HPDE6-E6E7 (cell line): ENCODE measurements at regions not wholly inside any gene's neighbourhood (a gene's known extent, or its start where the extent isn't known, plus 50 kb on each side); places are given as distances from the start of the nearest gene placed in this dataset.
"Not testable (repeated sequence)": the region's sequence is repeated elsewhere in the genome, so short reads cannot be mapped to it uniquely, and the experiment has no call there.

Source experiments
- DNase-seq: peaks from one replicate; pipeline ENCODE4 v3.0.0; 2011; ENCODE audit warnings: missing footprints; ENCODE audit errors: extremely low spot score

GRCh38 chr4:124426279-124426678, 286.3 kb downstream of the ANKRD50 start:
- no peak for DNase-seq

DNA sequence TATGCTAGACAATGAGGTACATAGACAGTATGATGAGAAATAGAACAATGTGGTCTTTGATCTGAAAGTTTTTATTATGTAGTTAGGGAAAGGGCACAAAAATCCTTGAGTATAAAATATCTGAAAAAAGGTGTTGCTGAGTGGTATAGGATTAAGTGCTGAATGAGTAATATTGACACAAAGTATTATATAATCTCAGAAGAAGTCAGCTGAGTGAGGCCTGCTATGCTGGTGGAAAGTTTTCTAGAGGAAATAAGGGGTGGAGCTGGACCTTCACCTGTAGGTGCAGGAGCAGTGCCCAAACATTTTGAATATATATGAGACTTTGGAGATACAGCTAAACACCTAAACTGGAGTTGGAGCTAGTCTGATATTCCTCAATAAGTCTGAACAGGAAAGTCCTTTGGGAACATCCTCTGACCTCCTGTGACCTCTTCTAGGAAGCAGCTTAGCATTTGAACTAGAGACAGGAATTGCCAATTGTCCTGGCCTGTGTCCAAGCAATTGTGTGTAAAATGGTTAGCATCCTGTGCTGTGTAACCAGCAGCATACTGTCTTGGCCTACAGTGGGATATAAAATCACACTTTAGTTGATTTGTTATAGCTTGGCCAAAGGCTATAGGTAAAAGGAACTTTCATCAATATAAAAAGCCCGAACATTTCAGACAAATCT, 285.3 kb downstream of the ANKRD50 start:
- no peak for DNase-seq

DNA sequence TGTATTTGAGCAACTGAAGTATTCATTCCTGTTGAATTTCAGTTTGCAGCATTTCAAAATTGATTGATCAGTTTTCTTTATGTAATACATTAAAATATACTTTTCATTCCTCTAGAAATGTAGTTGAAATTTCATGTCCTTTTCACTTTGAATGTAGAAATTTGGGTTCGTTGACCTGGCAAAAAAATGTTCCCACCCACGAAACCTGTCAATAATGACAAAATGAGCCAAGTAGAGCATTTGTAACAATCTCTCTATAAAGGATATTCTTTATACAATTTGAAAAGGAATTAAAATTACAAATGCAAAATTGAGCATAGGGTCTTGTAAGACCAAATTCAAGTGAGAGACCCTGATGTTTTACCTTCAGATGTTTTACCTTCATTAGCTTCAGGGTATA, 283.9 kb downstream of the ANKRD50 start:
- no peak for DNase-seq

- no peak for DNase-seq
Measured at GRCh38 chr4:124429746-124430250, 282.7 kb downstream of the ANKRD50 start.

DNA sequence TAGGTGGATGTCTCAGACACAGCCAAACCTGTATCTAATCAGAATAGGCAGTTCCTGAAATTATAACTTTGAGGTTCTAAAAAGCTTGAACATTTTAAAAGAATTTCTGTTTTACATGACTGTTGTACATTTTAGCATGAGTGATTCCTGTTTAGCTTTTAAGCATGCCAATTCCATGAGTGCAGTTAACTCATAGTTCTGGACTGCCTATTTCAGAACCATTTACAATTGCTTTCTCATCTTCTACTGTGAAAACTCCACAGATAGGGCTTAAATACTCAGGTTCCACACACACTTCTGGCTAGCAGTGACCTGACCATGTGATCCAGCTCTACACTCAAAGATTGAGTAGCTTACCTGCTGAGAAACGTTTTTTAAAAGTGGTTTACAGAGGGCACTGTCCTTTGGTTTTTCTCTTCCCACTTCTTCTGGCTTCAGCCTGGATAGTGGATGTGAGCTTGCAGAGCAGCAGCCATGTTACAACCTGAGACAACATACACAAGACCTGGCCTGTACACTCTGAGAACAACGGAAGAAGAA, 280.8 kb downstream of the ANKRD50 start:
- DNase-seq, result no peak

GRCh38 chr4:124432500-124432899, 280.0 kb downstream of the ANKRD50 start:
- DNase-seq, result no peak

DNA sequence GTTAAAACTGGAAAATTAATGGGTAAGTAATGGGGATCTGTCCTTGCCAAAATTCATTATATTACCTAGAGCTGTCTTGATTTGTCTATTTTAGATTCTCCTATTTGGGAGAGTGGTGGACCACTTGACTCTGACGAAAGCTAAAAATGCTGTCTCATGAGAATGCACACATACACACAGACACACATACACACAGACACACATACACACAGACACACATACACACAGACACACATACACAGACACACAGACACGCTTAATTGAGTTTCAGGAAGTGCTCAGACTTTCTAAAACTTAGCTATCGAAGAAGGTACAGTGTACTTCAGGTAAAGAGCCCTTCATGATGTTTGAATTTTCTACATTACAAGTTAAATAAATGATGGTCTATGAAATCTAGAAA, 279.5 kb downstream of the ANKRD50 start:
- no peak for DNase-seq

GRCh38 chr4:124433500-124433899, 279.0 kb downstream of the ANKRD50 start:
- no peak for DNase-seq

GRCh38 chr4:124435274-124435950, 277.1 kb downstream of the ANKRD50 start:
- no peak for DNase-seq

- DNase-seq, result no peak
Measured at GRCh38 chr4:124437853-124438495, 274.6 kb downstream of the ANKRD50 start.

GRCh38 chr4:124445071-124445470, 267.5 kb downstream of the ANKRD50 start:
- no peak for DNase-seq

DNA sequence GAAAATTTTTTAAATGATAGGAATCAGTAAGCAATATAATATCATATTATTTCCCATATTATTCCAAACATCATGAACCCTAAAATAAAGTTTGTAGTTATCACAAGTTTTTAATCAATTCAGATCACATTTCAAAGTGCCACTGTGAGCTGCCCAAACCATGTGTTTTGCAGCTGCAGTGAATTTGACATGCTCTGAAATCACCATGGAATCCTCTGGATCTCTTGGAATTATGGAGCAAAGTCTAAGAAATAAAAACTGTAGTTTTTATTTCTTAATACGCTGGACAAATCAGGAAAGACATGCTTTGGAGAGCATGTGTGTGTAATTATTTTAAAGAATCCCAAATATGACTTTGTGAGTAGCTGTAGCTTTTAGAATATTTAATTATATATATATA, 262.7 kb downstream of the ANKRD50 start:
- no peak for DNase-seq

DNA sequence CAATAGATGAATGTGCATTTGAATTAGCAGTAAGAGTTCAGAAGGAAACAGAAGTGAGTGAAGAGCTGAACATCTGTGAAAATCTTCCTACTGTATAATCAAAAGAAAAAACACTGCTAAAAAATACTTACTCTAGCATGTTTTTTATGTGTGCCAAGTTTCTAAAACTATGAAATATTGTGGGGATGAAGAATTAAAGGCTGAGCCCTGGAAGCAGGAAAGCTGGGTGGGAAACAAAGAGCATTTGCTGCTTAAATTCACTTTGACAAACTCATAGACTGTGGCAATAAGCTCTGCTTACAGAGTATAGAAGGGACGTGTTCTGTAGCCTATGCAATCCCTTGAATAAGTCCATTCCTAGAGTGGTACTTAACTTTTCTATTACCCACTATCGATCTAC, 261.7 kb downstream of the ANKRD50 start:
- no peak for DNase-seq

- DNase-seq, result no peak
Measured at GRCh38 chr4:124454772-124455270, 257.7 kb downstream of the ANKRD50 start.

- DNase-seq, result no peak
Measured at GRCh38 chr4:124455671-124456070, 256.9 kb downstream of the ANKRD50 start.

DNA sequence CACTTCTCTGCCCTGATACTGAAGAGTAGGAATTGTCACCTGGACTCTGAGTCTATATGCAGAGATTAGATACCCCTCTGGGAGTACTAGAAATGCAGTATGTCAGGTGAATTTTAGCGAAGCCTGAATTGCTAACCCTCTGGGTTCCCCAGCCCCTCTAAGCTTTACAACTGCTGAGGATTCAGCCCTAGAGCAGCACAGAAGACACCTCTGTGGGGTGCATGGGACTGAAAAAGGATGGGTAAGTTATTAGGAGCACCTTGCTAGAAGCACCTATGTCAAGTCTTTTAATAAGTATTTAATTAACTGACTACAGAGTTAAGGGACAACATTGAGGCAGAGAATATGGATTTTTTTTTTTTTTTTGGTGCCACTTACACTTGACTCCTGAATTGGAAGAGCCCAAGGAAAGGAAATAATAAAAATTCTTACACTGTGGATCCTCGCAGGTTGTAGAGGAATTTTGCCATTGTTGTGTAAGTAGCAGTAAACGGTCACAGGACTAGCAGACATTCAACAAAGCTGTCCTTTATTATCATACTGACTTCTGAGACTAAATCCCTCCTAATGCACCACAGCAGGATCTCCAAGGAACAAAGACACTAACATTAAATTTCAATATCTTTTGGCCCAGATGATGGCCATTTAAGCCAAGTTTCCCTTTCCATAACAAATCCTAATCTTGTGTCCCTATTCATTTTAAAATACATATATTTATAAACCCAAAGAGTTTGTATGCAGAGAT, 253.2 kb downstream of the ANKRD50 start:
- no peak for DNase-seq

DNA sequence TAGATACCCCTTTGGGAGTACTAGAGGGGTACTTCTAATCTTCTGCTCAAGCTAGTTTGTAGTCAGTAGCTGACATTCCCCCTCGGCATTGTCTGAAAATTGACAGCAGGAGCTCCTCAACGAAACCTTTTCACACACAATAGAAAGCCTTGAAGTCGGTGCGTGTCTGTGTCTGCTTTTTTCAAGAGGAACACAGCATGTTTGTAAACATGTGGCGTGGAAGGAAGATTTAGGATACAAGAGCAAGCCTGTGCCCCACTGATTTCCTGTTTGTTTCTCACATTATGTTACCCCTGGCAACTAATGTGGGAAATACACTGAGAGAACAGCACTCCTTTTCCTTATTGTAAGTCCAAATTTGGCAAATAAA, 252.6 kb downstream of the ANKRD50 start:
- no peak for DNase-seq

DNA sequence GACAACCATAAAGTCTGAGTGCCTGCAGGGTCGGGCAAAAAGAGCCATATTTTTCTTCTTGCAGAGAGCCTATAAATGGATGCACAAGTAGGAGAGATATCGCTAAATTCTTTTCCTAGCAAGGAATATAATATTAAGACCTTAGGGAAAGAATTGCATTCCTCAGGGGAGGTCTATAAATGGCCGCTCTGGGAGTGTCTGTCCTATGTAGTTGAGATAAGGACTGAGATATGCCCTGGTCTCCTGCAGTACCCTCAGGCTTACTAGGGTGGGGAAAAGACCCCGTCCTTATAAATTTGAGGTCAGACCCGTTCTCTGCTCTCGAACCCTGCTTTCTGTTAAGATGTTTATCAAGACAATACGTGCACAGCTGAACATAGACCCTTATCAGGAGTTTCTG, 250.9 kb downstream of the ANKRD50 start:
- not testable (repeated sequence) for DNase-seq

GRCh38 chr4:124462954-124463828, 249.3 kb downstream of the ANKRD50 start:
- DNase-seq, result no peak

DNA sequence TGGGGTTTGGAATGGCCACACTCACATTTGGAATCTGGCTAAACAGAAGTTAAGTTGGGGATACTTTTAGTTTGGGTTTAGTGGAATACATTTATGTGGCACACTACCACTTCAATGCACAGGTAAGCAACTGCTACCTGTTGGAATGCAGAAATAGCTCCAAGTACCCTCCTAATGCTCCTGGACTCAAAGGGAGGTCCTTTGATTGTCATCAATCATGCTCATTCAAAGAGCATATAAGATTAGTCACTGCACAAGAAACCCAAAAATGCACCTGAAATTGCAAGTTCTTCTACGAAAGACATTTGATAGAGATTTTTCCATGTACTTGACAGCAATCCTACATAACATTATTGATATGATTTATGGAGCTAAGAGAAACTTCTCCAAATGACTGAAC, 247.7 kb downstream of the ANKRD50 start:
- DNase-seq, result no peak

DNA sequence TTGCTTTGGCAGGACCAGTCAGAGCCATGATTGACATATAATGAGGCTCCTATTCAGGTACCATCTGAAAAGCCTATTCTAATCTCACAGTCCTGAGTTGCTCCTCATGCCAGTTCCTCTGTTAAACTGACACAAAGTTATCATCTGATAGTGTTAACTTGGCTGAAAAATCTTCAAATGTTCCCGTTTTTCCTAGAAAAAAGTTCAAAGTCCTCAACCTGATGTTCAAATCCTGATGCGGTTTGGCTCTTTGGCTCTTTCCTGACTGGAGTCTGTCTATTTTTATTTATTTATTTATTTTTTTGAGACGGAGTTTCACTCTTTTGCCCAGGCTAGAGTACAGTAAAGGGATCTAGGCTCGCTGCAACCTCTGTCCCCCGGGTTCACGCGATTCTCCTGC, 244.2 kb downstream of the ANKRD50 start:
- DNase-seq, result no peak
